HG03097 (cell line): ENCODE measurements at regions not wholly inside any gene's neighbourhood (a gene's known extent, or its start where the extent isn't known, plus 50 kb on each side); places are given as distances from the start of the nearest gene placed in this dataset.

Experiments
- ATAC-seq: cut with Tn5 transposase; IDR thresholded peaks from one replicate; pipeline ENCODE4 v1.9.1; 2021; ENCODE audit not compliant: unreplicated experiment, low FRiP score

- ATAC-seq = no peak
These were observed 1016.1 kb downstream of the KCNT2 start for GRCh38 chr1:195591917-195592672.

GRCh38 chr1:195590649-195591048 lies 1017.6 kb downstream of the KCNT2 start:
- no peak for ATAC-seq

GRCh38 chr1:195584870-195585624 lies 1023.2 kb downstream of the KCNT2 start:
- ATAC-seq = no peak

GRCh38 chr1:195580988-195581387 lies 1027.3 kb downstream of the KCNT2 start:
- ATAC-seq = no peak

- no peak for ATAC-seq
These were observed 1030.5 kb downstream of the KCNT2 start for GRCh38 chr1:195577748-195578147.

GRCh38 chr1:195576641-195577040 lies 1031.6 kb downstream of the KCNT2 start:
- ATAC-seq = no peak

- no peak for ATAC-seq
These were observed 1033.7 kb downstream of the KCNT2 start for GRCh38 chr1:195574511-195574910.

GRCh38 chr1:195569934-195570333 lies 1038.3 kb downstream of the KCNT2 start:
- no peak for ATAC-seq

GRCh38 chr1:195568389-195568788 lies 1039.9 kb downstream of the KCNT2 start:
- ATAC-seq = no peak

- ATAC-seq = no peak
These were observed 1046.2 kb downstream of the KCNT2 start for GRCh38 chr1:195562074-195562473.

- no peak for ATAC-seq
These were observed 1058.0 kb downstream of the KCNT2 start for GRCh38 chr1:195550071-195550862.

GRCh38 chr1:195530961-195531360 lies 1077.3 kb downstream of the KCNT2 start:
- ATAC-seq = no peak

- ATAC-seq = no peak
These were observed 1078.4 kb downstream of the KCNT2 start for GRCh38 chr1:195529881-195530280.

- ATAC-seq = no peak
These were observed 1087.5 kb downstream of the KCNT2 start for GRCh38 chr1:195520757-195521156.

- ATAC-seq = no peak
These were observed 1092.2 kb downstream of the KCNT2 start for GRCh38 chr1:195516036-195516435.

GRCh38 chr1:195511501-195511900 lies 1096.7 kb downstream of the KCNT2 start:
- ATAC-seq = no peak

GRCh38 chr1:195501118-195501517 lies 1107.1 kb downstream of the KCNT2 start:
- no peak for ATAC-seq

GRCh38 chr1:195495720-195496635 lies 1112.3 kb downstream of the KCNT2 start:
- no peak for ATAC-seq

GRCh38 chr1:195482137-195482536 lies 1126.1 kb downstream of the KCNT2 start:
- ATAC-seq = no peak

GRCh38 chr1:195481293-195481692 lies 1126.9 kb downstream of the KCNT2 start:
- ATAC-seq = no peak
